Amygdala (tissue), 56 donors: ENCODE measurements at regions not wholly inside any gene's neighbourhood (a gene's known extent, or its start where the extent isn't known, plus 50 kb on each side); places are given as distances from the start of the nearest gene placed in this dataset.
"Not testable (repeated sequence)": the region's sequence is repeated elsewhere in the genome, so short reads cannot be mapped to it uniquely, and the experiment has no call there.

ENCODE experiments used
- DNase-seq, 56 donors: peaks; one replicate each; lab custom pipeline; 2025; lab: John Stamatoyannopoulos, UW

DNA sequence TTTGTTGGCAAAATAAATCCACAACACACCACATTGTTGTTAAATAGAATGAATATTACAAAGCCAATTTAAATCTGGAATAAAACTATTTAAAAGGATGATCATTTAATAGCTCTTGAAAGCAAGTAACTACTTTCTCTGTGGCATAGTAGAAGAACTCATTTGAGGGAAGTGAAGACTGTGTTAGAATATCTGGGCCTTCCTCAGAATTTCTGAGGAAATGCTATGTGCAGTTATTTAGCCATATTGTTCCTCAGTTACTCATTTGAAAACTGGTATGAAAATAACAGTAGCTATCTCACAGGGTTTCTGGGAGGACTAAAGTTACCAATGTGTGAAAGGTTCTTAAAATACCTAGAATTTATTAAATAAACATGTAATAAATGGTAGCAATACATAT lies 595.8 kb downstream of the PSAT1 start:
- DNase-seq: no peak

- no peak for DNase-seq
These were observed 597.0 kb downstream of the PSAT1 start for GRCh38 chr9:78893774-78894401.

DNA sequence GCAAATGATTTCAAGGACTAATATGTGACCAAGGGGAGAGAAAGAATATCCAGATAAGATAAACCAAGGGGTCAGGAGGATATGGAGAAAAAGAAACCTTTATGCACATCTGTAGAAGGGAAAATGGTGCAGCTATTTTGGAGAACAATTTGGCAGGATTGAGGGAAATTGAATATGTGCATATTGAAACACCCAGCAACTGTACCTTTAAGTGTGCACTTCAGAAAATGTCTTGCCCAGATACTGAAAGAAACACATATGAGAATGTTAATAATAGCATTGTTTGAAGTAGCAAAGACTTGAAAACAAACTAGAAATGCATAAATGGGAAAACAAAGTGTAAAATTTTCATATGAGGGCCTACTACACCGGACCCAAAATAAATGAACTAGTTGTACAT lies 599.6 kb downstream of the PSAT1 start:
- DNase-seq: no peak

DNA sequence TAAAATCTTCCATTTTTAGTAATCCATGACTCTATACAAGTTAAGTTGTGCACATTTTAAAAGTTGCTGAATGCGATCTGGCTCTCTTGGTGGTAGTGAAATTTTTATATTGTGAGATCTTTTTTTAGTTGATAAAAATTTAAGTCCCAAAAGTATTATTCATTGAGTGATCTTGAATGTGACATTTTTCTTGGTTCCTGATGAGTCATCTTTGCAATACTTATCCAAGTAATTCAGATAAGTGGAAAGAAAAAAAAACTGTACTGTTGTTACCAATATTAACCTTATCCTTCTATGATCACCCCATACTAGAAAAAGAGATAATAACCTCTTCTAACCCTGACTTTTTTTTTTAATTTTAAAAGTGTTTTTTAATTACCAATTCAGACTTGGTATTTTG lies 601.3 kb downstream of the PSAT1 start:
- DNase-seq: no peak

DNA sequence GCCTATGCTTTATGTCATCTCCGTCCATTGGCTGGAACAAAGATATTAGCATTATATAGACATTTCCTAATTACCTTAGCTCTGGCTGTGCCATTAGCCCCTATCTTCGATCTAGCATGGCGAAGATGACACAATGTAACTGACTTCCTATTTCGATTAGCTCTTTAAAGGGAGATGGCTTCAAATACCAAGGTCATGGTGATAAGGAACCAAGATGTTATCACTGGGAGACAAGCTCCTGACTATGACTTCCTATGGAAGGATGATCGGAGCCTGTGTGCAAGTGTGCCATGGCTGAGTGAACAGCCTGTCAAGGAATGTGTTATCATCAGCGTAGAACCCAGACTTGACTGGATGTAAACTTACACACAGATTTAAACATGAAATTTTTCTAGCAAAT lies 602.1 kb downstream of the PSAT1 start:
- no peak for DNase-seq

- no peak for DNase-seq
These were observed 603.6 kb downstream of the PSAT1 start for GRCh38 chr9:78900500-78900899.

GRCh38 chr9:78902051-78902450 lies 605.1 kb downstream of the PSAT1 start:
- no peak for DNase-seq

DNA sequence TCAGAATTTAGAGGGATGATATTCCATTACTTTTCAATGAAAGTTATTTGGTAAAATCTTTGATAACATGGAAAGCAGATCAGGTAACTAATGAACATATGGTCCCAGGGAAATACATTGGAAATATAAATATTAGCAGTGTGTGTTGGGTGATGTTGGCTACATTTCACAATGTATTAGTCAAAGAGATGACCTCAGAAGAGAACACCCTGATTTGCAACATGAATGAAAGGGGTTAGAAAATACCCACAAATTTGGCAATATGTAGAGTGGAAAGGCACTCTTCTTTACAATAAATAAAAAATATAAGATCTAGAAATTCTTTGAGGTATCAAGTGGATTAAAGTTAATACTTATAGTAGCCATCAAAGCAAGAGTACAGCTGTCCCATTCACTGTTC lies 606.7 kb downstream of the PSAT1 start:
- DNase-seq: no peak

- no peak for DNase-seq
These were observed 607.8 kb downstream of the PSAT1 start for GRCh38 chr9:78904686-78905085.

DNA sequence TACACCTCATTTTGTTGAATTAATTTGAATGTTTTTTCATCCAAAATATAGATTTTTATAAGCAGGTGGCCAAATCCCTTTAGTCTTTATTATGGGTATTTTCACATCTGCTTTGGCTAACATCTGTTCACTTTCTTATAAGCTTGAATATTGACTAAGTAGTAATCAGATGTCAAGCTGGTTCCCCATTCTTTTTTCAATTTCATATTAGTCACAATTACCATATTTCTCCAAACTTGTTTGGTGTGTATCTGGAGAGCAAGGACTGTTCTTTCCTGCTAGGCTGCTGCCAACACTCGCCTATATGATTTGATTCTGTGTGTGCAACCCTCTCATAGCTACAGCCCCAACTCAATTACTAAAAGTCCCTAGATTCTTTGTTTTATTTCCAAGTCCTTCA lies 608.5 kb downstream of the PSAT1 start:
- DNase-seq: no peak

- DNase-seq: no peak
These were observed 609.2 kb downstream of the PSAT1 start for GRCh38 chr9:78905986-78906755.

GRCh38 chr9:78909566-78909965 lies 612.6 kb downstream of the PSAT1 start:
- no peak for DNase-seq

DNA sequence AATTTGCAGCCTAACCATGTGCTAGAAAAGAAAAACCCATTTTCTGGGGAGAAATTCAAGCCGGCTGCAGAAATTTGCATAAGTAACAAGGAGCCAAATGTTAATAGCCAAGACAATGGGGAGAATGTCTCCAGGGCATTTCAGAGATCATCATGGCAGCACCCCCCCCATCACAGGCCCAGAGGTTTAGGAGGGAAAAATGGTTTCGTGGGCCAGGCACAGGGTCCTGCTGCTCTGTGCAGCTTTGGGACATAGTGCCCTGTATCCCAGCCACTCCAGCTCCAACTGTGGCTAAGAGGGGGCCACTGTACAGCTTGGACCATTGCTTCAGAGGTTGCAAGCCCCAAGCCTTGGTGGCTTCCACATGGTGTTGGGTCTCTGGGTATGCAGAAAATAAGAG lies 620.0 kb downstream of the PSAT1 start:
- not testable (repeated sequence) for DNase-seq

DNA sequence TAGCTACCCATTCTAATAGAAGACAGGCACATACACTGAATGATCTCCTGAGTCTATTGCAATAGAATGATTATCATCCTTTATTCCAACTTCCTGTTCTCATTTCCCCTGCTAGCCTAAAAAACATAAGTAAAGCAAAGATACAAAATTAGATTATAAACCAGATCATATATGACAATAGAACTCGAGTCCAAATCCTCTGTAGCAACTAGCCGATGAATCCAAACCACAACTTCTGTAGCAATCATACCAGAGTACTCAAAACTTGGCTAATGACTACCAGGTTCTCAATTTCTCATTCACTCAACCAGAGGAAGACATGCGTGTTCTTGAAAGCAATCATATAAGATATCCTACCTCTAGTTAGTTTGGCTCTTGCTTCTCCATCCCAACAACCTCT lies 622.1 kb downstream of the PSAT1 start:
- no peak for DNase-seq

DNA sequence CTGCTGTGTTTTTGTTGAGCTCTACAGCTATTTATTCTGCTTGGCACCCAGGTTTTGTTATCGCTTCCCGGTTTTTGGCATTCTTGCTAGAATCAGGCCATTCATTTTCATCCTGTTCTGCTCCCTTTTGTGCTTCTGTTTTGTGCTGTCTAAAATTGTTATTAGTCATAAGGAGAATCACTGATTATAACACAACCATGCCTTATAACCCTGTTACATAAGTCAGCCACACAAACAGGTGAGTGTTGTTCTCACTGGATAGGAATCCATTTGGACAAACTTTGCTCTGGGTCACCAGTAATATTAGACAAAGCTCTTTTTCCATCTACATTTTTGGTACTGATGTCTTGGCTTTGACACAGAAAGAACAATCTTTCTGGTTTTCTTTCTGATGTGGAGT lies 622.8 kb downstream of the PSAT1 start:
- DNase-seq: no peak

GRCh38 chr9:78921341-78921740 lies 624.4 kb downstream of the PSAT1 start:
- no peak for DNase-seq

- DNase-seq: no peak
These were observed 627.2 kb downstream of the PSAT1 start for GRCh38 chr9:78923966-78924659.

DNA sequence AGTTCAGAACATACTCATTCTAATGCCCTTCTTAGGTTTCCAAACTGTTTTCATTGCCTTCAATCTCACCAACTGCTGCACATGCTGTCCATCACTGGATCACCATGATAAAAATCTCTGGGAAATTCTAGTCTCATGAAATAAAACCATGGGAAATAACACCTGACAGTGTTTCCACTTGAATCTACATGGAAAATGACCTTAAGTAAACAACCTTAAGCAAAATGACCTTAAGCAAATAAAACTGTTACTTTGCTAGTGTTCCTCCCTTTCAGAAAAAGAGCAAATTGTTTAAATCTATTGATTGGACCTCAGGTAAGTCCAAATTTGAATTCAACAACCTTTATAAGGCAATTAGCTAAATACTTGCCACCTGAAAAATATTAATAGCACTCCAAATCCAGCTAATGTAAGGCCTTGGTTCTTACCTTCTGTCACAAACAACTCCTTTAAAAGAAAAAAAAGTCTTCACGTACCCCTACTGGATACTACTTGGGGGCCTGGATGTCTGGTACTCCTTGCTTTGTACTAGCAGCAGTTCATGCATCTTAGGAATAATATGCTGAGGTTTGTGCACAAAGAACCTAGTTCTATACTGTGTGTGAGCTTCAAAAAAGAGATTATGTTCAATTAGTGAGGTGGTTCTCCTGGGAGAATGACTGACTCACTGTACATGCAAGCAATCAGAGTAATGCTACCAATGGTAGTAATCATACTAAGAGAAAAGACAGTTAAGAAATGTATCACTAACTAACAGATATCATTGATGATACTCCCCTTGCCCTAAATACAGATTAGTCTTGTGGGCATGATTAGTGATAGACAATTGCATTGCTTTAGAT lies 630.4 kb downstream of the PSAT1 start:
- no peak for DNase-seq

DNA sequence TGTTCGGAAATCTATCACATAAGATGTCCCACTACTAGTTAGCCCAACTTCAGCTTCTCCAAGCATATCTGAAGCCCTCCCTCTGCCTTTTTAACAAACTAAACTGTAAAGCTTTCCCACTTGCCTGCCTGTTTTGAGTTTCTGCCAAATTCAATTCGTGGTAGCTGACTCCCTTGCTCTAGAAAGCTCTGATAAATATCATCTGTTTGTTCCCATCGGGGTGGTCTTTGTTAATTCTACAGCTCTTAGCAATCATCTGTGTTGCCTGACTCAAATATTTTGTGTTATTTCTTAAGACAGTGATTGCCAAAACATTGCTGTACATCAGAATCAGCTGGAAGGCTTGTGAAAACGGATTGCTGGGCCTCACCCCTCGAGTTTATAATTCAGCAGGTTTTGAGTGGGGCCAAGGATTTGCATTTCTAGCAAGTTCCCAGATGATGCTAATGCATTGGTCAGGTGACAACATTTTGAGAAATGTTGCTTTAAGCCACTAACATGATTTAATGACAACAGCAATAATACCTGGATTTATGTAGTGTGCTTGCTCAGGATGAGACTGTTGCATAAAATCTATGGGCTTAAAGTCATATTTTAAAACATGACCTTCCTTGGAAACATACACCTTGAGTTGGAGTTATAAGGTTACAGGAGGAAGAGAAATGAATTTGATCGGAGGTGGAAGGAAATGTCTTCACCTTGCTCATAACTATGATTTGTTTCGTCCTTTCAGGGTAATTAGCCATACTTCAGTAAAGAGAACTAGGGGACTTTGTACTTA lies 631.9 kb downstream of the PSAT1 start:
- no peak for DNase-seq

DNA sequence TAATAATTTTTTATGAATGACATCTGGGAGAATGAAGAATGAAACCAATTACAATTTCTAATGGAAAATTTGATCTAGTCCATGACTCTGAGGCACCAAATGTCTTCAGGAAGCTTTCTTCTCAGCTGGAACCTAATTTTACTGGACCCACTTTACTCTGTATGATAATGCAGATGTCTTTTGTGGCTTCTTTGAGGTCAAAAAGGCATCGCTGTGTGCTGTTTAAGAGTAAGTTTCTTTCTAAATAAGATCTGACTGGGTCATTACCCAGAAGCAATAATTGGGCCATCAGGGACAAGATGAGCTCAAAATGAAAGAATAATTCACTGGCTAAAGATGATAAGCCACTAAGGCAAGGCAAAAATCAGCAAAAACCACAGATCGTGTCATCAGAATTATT lies 633.4 kb downstream of the PSAT1 start:
- no peak for DNase-seq
